Eye (tissue), 1 donor: ENCODE measurements at regions not wholly inside any gene's neighbourhood (a gene's known extent, or its start where the extent isn't known, plus 50 kb on each side); places are given as distances from the start of the nearest gene placed in this dataset.

Source experiments
- DNase-seq: peaks from one replicate; pipeline ENCODE4 v3.0.0-alpha.2; 2015

- no peak for DNase-seq
Observed at GRCh38 chr3:64870876-64871646, 183.3 kb upstream of the ADAMTS9 start.

GRCh38 chr3:64867224-64867623 lies 179.4 kb upstream of the ADAMTS9 start:
- no peak for DNase-seq

GRCh38 chr3:64865839-64866570 lies 178.2 kb upstream of the ADAMTS9 start:
- no peak for DNase-seq

- DNase-seq = peak; percentile 49
Observed at GRCh38 chr3:64863226-64864212, 175.7 kb upstream of the ADAMTS9 start.

- DNase-seq = no peak
Observed at GRCh38 chr3:64861684-64862083, 173.9 kb upstream of the ADAMTS9 start.

- DNase-seq = no peak
Observed at GRCh38 chr3:64860536-64860870, 172.7 kb upstream of the ADAMTS9 start.

- no peak for DNase-seq
Observed at GRCh38 chr3:64859625-64860535, 172.1 kb upstream of the ADAMTS9 start.

GRCh38 chr3:64856977-64857516 lies 169.2 kb upstream of the ADAMTS9 start:
- DNase-seq = no peak

GRCh38 chr3:64856106-64856505 lies 168.3 kb upstream of the ADAMTS9 start:
- no peak for DNase-seq

GRCh38 chr3:64853456-64853855 lies 165.7 kb upstream of the ADAMTS9 start:
- no peak for DNase-seq

GRCh38 chr3:64852738-64853137 lies 164.9 kb upstream of the ADAMTS9 start:
- no peak for DNase-seq

- no peak for DNase-seq
Observed at GRCh38 chr3:64848822-64849221, 161.0 kb upstream of the ADAMTS9 start.

GRCh38 chr3:64848127-64848800 lies 160.5 kb upstream of the ADAMTS9 start:
- no peak for DNase-seq

- DNase-seq = no peak
Observed at GRCh38 chr3:64844558-64844957, 156.8 kb upstream of the ADAMTS9 start.

GRCh38 chr3:64837986-64838735 lies 150.4 kb upstream of the ADAMTS9 start:
- DNase-seq = no peak

- no peak for DNase-seq
Observed at GRCh38 chr3:64837126-64837738, 149.4 kb upstream of the ADAMTS9 start.

- no peak for DNase-seq
Observed at GRCh38 chr3:64836097-64836496, 148.3 kb upstream of the ADAMTS9 start.

- no peak for DNase-seq
Observed at GRCh38 chr3:64832098-64832497, 144.3 kb upstream of the ADAMTS9 start.

- DNase-seq = peak; percentile 37
Observed at GRCh38 chr3:64830681-64831080, 142.9 kb upstream of the ADAMTS9 start.

- DNase-seq = no peak
Observed at GRCh38 chr3:64829331-64829730, 141.5 kb upstream of the ADAMTS9 start.
